ENCODE measurements at regions not wholly inside any gene's neighbourhood (a gene's known extent, or its start where the extent isn't known, plus 50 kb on each side); places are given as distances from the start of the nearest gene placed in this dataset.

GRCh38 chr2:171260471-171261424, 100.1 kb upstream of the TLK1 start:
- TF ChIP-seq, protein P1, sequence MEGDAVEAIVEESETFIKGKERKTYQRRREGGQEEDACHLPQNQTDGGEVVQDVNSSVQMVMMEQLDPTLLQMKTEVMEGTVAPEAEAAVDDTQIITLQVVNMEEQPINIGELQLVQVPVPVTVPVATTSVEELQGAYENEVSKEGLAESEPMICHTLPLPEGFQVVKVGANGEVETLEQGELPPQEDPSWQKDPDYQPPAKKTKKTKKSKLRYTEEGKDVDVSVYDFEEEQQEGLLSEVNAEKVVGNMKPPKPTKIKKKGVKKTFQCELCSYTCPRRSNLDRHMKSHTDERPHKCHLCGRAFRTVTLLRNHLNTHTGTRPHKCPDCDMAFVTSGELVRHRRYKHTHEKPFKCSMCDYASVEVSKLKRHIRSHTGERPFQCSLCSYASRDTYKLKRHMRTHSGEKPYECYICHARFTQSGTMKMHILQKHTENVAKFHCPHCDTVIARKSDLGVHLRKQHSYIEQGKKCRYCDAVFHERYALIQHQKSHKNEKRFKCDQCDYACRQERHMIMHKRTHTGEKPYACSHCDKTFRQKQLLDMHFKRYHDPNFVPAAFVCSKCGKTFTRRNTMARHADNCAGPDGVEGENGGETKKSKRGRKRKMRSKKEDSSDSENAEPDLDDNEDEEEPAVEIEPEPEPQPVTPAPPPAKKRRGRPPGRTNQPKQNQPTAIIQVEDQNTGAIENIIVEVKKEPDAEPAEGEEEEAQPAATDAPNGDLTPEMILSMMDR (conservative IDR thresholded peaks at IDR 0.05 in 1 of 2, IDR thresholded peaks at IDR 0.05 in 1 of 2; ENCODE audit: low read depth in 1 of 2, low read length in 2 of 2): no peak
- TF ChIP-seq EZH2 (IDR thresholded peaks at IDR 0.05; ENCODE audit: low read length, missing control alignments): no peak
